Activated CD4-positive, CD25-positive, alpha-beta regulatory T cell treated with anti-CD3 and anti-CD28 coated beads, Interleukin-2, amount 50 U/mL, for 72 hours (primary cell): ENCODE measurements at regions not wholly inside any gene's neighbourhood (a gene's known extent, or its start where the extent isn't known, plus 50 kb on each side); places are given as distances from the start of the nearest gene placed in this dataset.

Experiments used
- DNase-seq: peaks from one replicate; pipeline ENCODE4 v3.0.0; 2021

GRCh38 chr2:217687771-217688170 lies 315.0 kb downstream of the TNS1 start:
- no peak for DNase-seq

- DNase-seq: no peak
Measured at GRCh38 chr2:217685255-217685605, 317.6 kb downstream of the TNS1 start.

- no peak for DNase-seq
Measured at GRCh38 chr2:217684431-217685254, 318.2 kb downstream of the TNS1 start.

- no peak for DNase-seq
Measured at GRCh38 chr2:217683106-217683870, 319.5 kb downstream of the TNS1 start.

- no peak for DNase-seq
Measured at GRCh38 chr2:217681791-217682190, 321.0 kb downstream of the TNS1 start.

- no peak for DNase-seq
Measured at GRCh38 chr2:217680381-217680780, 322.4 kb downstream of the TNS1 start.

GRCh38 chr2:217673627-217674026 lies 329.2 kb downstream of the TNS1 start:
- DNase-seq: no peak

GRCh38 chr2:217672472-217672871 lies 330.3 kb downstream of the TNS1 start:
- DNase-seq: no peak

GRCh38 chr2:217671871-217672270 lies 330.9 kb downstream of the TNS1 start:
- DNase-seq: no peak

- DNase-seq: no peak
Measured at GRCh38 chr2:217671075-217671474, 331.7 kb downstream of the TNS1 start.

- DNase-seq: no peak
Measured at GRCh38 chr2:217669831-217670230, 333.0 kb downstream of the TNS1 start.

GRCh38 chr2:217667512-217667911 lies 335.3 kb downstream of the TNS1 start:
- no peak for DNase-seq

- DNase-seq: no peak
Measured at GRCh38 chr2:217667035-217667434, 335.8 kb downstream of the TNS1 start.

GRCh38 chr2:217666338-217666737 lies 336.5 kb downstream of the TNS1 start:
- DNase-seq: no peak

- no peak for DNase-seq
Measured at GRCh38 chr2:217664761-217665160, 338.0 kb downstream of the TNS1 start.

- DNase-seq: no peak
Measured at GRCh38 chr2:217662984-217663602, 339.7 kb downstream of the TNS1 start.

GRCh38 chr2:217661378-217661777 lies 341.4 kb downstream of the TNS1 start:
- no peak for DNase-seq

GRCh38 chr2:217660423-217660822 lies 342.4 kb downstream of the TNS1 start:
- no peak for DNase-seq

- no peak for DNase-seq
Measured at GRCh38 chr2:217658806-217659205, 344.0 kb downstream of the TNS1 start.

- DNase-seq: no peak
Measured at GRCh38 chr2:217657252-217657651, 345.5 kb downstream of the TNS1 start.

GRCh38 chr2:217656316-217656715 lies 346.5 kb downstream of the TNS1 start:
- DNase-seq: no peak

- no peak for DNase-seq
Measured at GRCh38 chr2:217655651-217656050, 347.1 kb downstream of the TNS1 start.

- no peak for DNase-seq
Measured at GRCh38 chr2:217654168-217654567, 348.6 kb downstream of the TNS1 start.
